Stimulated activated naive CD8-positive, alpha-beta T cell treated with anti-CD3 and anti-CD28 coated beads, Interleukin-15, Interleukin-2, amounts not matched to agents 100 U/mL and 50 U/mL, for 24 hours (primary cell): ENCODE measurements at regions not wholly inside any gene's neighbourhood (a gene's known extent, or its start where the extent isn't known, plus 50 kb on each side); places are given as distances from the start of the nearest gene placed in this dataset.
"Not testable (repeated sequence)": the region's sequence is repeated elsewhere in the genome, so short reads cannot be mapped to it uniquely, and the experiment has no call there.

Experiments
- ATAC-seq: fragments of 150-1000 bp; cut with Tn5 transposase; one replicate; pipeline ENCODE4 v1.10.0; 2021
- DNase-seq: peaks from one replicate; pipeline ENCODE4 v3.0.0; 2021

DNA sequence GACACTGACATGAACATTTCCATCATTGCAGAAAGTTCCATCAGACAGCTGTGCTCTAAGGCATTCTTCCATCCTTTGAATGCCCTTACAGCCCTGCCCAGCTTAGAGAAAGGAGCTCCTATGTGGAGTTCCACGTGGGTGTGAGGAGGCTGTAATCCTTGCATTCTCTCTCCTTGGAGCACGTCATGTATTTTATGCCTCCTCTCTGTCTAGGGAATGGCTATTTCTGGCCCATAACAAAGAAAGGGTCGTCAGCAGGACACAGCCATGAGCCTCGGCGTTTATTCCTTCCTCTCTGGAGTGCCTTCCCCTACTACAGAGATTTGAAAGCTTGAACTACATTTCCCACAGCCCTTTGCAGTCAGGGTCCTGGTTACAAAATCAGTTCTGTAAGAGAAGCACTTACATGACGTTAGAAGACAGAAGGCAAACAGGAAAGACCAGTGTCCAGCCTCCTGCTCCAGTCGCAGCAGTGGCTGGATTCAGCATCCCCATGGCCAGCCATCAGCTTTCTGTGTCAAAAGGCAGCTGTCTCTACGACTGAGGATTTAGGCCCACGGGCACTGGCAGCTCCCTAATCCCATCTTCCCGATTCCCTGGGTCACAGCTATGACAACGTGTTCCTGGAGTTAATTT lies 234.9 kb downstream of the TFCP2L1 start:
- no peak for DNase-seq
- ATAC-seq = no peak

DNA sequence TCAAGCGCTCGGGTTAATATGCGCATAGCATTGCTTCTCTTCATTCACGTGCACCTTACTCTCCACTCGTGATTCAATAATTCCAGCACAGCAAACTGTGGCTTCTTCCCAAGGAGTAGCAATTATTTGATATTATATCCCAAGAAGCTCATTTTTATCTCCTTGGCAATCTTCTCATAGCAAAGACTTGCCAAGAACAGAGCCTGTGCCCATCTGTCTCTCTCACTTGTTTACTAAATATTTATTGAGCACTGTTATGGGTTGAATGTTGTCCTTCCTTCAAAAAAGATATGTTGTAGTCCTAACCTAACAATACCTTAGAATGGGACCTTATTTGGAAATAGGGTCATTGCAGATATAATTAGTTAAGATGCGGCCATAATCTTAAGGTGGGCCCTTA lies 233.7 kb downstream of the TFCP2L1 start:
- no peak for DNase-seq
- no peak for ATAC-seq

DNA sequence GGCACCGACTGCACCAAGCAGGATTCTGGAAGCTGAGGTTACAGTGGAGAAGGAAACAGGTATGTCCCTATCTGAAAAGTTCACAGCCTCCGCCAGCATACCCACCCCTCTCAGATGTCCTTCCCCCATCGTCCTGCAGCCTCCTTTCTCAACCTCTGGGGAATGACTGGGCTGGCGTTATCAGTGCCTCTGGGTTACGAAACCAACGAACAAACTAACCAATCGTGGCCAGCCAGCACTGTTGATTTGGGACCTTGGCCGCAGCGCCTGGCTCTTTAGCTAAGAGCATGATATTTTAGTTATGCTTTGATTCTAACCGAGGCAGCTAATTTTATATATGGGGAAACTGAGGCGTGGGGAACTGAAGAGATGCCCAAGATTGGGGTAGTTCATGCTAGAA lies 233.0 kb downstream of the TFCP2L1 start:
- ATAC-seq = no peak
- no peak for DNase-seq

DNA sequence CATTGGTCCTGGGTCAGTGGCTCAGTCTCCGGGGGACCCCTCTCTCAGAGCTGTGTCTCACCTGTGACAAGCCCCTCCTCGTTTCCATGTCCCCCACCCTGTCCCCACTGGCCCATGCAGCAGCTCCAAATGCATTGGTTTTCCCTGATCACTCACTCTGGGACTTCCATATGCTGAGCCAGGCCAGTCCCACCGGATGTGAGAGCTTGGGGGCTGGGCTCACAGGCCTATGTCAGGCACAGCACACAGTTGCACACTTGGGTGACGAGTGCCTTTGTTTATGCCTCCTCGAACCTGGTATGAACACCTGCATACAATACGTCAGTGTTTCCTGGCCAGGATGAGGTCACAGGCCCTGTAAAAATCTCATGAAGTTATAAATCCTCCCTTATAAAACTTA lies 232.5 kb downstream of the TFCP2L1 start:
- DNase-seq (no peak), ATAC-seq (no peak)

- DNase-seq (no peak), ATAC-seq (no peak)
These were observed 229.9 kb downstream of the TFCP2L1 start for GRCh38 chr2:121055088-121055487.

DNA sequence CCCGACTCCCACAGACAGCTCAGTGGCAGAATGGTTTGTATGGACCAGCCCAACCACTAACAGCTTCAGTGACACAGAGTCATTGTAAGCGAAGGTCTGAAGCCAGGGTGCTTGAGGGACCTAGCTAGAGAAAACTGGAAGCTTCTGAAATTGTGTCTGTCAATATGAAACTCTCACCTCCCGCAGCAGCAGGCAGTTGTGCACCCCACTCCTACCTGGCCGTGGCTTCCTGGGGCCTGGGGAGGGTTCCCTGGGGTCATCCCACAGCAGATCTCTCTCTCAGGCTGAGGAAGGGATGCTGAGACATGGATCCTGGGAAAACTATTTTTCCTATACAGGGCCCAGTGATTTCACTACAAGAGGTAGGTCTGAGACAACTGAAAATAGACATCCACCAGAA lies 229.5 kb downstream of the TFCP2L1 start:
- no peak for ATAC-seq
- DNase-seq = no peak

- no peak for ATAC-seq
- no peak for DNase-seq
These were observed 226.0 kb downstream of the TFCP2L1 start for GRCh38 chr2:121058852-121059558.

DNA sequence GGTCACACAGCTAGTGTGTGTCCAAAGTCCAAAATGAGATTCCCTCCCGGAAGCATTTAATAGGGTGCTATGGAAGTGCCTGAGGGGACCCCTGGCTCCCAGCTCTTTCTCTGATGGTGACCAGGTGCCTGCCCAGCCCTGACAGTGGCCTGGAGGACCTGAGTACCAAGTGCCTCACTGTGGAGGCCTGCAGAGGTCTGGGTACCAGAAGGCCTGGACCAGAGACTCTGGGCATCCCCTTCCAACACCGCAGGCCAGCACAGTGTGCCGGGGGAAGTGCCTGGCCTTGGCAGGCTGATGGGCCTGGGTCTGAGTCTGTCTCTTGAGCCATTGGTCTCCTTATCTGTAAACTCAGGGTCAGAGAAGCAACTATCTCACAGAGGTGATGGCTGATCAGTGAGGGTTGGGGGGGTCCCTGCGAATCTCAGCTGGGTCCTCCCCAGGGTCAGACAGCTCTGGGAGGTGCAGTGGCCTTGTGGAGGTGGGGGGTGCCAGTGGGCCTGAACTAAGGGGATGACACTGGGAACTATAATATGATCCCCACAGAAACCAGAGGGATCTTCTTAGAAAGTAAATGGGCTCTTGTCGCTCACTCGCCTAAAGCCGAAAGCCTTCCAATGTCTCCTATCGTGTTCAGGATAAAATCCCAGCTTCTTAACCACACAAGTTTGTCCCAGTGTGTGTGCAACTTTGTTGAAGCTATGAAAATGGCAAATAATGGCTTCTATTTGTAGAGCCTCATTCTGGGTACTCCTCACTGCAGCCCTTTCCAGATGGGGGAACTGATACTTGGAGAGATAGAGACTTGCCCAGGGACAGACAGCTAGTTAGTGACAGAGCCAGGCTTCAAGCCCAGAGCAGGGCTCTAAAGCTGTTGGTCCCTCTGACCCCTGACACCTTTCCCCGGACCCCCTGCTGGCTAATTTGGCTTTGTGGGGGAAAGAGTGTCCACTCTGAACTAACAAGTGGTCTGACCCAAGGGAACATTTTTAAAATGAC lies 225.1 kb downstream of the TFCP2L1 start:
- DNase-seq (no peak), ATAC-seq (no peak)

- ATAC-seq (no peak), DNase-seq (no peak)
These were observed 223.4 kb downstream of the TFCP2L1 start for GRCh38 chr2:121061633-121062032.

DNA sequence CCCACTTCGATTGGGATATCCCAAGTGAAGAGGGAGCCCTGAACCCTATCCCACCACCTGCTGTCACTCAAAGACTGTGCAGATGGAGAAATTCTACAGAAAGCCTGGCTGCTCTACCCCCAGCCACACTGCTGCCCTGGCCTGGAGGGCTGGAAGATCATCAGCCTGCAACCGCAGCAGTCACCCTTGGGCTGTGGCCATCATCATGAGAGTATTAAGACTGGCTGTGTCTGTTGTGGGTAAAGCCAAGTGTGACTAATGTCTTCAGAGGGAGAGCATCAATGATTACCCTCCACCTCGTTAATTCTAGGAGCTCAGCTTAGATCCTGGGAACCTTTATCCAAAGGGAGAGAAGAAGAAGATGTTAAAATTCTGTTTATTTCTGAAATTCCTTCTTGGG lies 221.5 kb downstream of the TFCP2L1 start:
- DNase-seq (no peak), ATAC-seq (no peak)

DNA sequence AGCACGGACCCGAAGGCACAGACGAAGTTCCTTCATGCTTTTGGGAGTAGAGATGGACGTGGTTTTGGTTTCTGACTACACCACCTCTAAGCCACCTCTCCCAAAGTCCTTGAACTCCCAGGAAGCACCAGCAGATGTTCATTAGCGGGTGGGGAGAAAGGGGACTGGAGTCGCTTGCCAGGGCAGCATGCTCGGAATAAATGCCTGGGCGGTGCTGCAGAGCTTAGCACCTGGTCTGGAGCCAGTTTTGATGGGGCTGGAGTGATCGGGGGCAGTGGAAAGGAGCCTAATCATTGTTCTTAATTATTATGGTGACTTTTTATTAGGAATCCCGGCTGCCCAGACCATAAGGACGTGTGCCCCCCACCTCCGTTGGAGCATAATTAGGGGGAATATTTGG lies 220.8 kb downstream of the TFCP2L1 start:
- no peak for DNase-seq
- ATAC-seq = no peak

DNA sequence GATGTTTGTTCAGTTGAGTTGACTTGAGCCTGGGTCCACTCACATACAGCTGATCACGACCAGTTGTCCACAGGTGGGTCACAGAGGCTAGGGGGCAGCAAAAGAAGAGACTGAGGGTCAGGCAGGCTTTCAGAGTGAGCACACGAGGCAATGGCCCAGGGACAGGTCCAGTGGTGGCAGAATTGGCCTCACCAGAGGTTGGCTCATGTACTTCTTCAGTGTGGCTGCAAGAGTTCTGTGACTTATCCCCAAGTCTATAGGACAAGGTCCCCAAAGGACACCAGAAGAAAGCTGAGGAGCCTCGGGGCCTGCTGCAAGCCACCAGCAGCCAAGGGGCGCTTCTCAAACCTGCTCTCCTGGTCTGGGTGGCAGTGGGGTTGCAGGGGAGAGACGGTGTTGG lies 219.8 kb downstream of the TFCP2L1 start:
- no peak for DNase-seq

GRCh38 chr2:121066526-121066925 lies 218.5 kb downstream of the TFCP2L1 start:
- no peak for ATAC-seq
- DNase-seq = no peak

More for the DNA sequence above, 219.8 kb downstream of the TFCP2L1 start:
- ATAC-seq = no peak

- DNase-seq (no peak), ATAC-seq (no peak)
These were observed 216.2 kb downstream of the TFCP2L1 start for GRCh38 chr2:121068851-121069250.

DNA sequence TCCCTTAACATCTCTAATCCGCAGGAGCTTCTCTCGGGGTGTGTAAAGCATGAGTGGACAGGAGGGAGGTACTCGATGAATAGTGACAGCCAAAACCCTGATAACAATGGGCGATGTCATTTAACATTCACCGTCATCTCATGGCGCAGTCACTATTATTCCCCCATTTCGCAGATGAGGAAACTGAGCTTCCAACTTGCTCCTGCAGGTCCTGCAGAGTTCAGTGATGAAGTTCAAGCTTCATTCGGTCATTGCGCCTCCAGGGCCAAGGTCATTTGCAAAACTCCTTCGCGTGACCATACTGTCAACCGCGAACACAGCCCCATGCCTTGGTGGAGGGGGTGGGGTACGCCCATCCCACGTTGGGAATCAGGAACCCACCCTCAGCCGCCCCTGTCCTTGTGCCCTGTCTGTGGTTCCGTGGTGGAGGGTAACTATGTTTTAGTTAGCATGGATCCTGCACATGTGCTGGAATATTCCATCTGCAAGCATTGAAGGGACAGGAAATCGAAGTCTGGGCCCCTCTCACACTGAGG lies 215.5 kb downstream of the TFCP2L1 start:
- no peak for ATAC-seq

GRCh38 chr2:121070061-121070460 lies 214.9 kb downstream of the TFCP2L1 start:
- not testable (repeated sequence) for DNase-seq, ATAC-seq

More for the DNA sequence above, 215.5 kb downstream of the TFCP2L1 start:
- DNase-seq = no peak

GRCh38 chr2:121071034-121071504 lies 213.9 kb downstream of the TFCP2L1 start:
- peak; percentile 70 for DNase-seq
- ATAC-seq = no peak

DNA sequence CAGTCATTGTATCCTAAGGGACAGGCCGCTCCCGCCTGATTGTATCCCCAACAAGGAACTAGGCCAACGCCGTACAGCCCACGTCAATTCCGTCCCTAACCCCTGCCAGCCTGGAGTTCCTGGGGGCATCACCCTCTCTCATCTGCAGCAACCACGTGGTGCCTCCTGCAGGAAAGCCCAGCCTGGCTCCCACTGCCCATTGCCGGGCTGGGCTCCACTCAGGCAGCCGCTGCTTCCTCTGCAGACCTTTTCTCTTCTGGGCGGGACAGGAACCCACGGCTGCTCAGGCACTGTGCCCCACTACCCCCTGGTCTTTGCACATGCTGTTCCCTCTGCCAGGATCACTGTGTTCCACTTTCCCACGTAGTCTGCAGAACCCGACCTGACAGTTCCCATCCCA lies 212.2 kb downstream of the TFCP2L1 start:
- ATAC-seq (no peak), DNase-seq (no peak)

GRCh38 chr2:121073320-121074210 lies 211.4 kb downstream of the TFCP2L1 start:
- DNase-seq = no peak

GRCh38 chr2:121074293-121074932 lies 210.6 kb downstream of the TFCP2L1 start:
- no peak for DNase-seq
- peak; percentile 11 for ATAC-seq

More at GRCh38 chr2:121073320-121074210, 211.4 kb downstream of the TFCP2L1 start:
- no peak for ATAC-seq
